Retinal pigment epithelial cell (primary cell): ENCODE measurements at regions not wholly inside any gene's neighbourhood (a gene's known extent, or its start where the extent isn't known, plus 50 kb on each side); places are given as distances from the start of the nearest gene placed in this dataset.

Source experiments
- DNase-seq: peaks from one replicate; pipeline ENCODE4 v3.0.0-alpha.2; 2010; ENCODE audit warnings: low read depth
- H3K4me3 ChIP-seq: 2 replicates; pipeline ENCODE4 v1.5.1; 2011; ENCODE audit warnings: mild to moderate bottlenecking, low read length, control low read depth, moderate library complexity
- CTCF ChIP-seq: conservative IDR thresholded peaks from 2 replicates; pipeline ENCODE4 v1.5.1; 2011; ENCODE audit warnings: low read depth, low read length, control low read depth, inconsistent platforms

DNA sequence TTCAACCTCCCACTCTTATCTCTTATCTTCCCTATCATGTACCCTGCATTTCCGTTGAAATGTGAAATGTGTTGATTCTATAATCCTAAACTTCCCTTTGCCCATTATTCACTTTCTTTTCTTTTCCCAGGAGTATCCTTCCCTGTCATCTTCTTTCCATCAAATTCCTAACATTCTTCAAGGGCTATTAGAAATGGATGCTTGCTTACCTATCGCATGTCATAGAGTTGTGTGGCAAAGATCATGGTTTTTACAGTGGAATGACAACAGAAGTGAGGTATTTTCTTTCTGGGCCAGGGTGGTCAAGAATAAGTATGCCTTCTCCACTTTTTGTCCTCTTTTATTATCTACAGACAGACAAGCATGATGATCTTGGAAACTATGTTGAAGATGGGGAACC, 124.4 kb upstream of the SLC5A12 start:
- TF ChIP-seq CTCF = no peak
- no peak overlapping the region for H3K4me3 ChIP-seq
- no peak for DNase-seq

GRCh38 chr11:26847459-26847858, 125.6 kb upstream of the SLC5A12 start:
- no peak for TF ChIP-seq CTCF
- no peak overlapping the region for H3K4me3 ChIP-seq
- no peak for DNase-seq

- DNase-seq = no peak
- TF ChIP-seq CTCF = no peak
These were observed 126.1 kb upstream of the SLC5A12 start for GRCh38 chr11:26847977-26848376.

DNA sequence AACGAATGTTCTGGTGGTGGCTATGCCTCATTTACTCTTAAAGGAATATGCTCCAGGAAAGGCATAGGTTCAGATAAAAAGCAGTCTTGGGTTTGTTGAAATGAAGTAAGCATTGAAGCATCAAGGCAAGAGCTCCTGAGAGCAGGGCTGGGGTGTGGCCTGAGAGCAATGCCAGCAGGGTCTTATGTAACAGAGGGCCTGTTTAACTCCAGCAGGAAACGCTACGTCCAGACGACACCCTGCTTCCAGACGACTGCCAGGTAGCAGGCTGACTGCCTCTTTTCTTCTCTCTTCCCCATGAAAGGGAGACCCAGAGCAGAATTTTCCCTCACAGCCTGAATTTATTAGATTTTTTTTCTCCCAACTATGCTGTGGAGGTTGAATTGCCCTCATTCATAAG, 127.2 kb upstream of the SLC5A12 start:
- H3K4me3 ChIP-seq = no peak overlapping the region
- no peak for DNase-seq
- no peak for TF ChIP-seq CTCF

More at GRCh38 chr11:26847977-26848376, 126.1 kb upstream of the SLC5A12 start:
- H3K4me3 ChIP-seq = no peak overlapping the region

- no peak for DNase-seq
- no peak for TF ChIP-seq CTCF
- no peak overlapping the region for H3K4me3 ChIP-seq
These were observed 129.4 kb upstream of the SLC5A12 start for GRCh38 chr11:26851291-26851690.

DNA sequence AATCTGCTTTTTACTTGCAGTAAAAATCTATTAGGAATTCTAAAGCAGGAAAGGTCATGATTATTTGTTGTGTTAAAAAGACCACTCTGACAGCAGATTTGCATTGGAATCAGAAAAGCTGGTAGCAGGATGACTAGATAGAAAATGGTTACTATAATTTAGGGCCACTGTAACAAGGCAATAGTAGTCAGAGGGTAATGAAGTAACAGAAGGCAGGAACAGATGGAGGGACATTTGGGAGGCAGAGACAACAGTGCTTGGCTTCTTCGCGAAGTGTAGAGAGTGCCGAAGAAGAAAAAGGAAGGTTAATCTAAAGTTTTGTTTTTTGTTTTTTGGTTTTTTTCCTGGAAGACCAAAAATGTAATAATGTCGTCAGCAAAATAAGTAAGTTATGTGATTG, 129.8 kb upstream of the SLC5A12 start:
- H3K4me3 ChIP-seq = no peak overlapping the region
- no peak for TF ChIP-seq CTCF
- no peak for DNase-seq

- H3K4me3 ChIP-seq = no peak overlapping the region
- DNase-seq = no peak
- TF ChIP-seq CTCF = no peak
These were observed 135.8 kb upstream of the FIBIN start for GRCh38 chr11:26858098-26858497.
